Mesendoderm (in vitro differentiated cells): ENCODE measurements at regions not wholly inside any gene's neighbourhood (a gene's known extent, or its start where the extent isn't known, plus 50 kb on each side); places are given as distances from the start of the nearest gene placed in this dataset.

Experiments used
- DNase-seq: peaks from one replicate; pipeline ENCODE4 v3.0.0; 2013
- H2AK5ac ChIP-seq: 2 replicates; pipeline ENCODE4 v1.6.1; 2013; ENCODE audit warnings: low read length, inconsistent platforms
- H2BK120ac ChIP-seq: 2 replicates; pipeline ENCODE4 v1.6.1; 2013; ENCODE audit warnings: low read depth, mild to moderate bottlenecking, low read length, moderate library complexity, mixed read lengths
- H2BK15ac ChIP-seq: replicated peaks from 2 replicates; pipeline ENCODE4 v1.6.1; 2013; ENCODE audit warnings: low read depth, mild to moderate bottlenecking, moderate library complexity
- H2BK5ac ChIP-seq: 2 replicates; pipeline ENCODE4 v1.6.1; 2013; ENCODE audit warnings: low read length, inconsistent platforms
- H3K18ac ChIP-seq: 2 replicates; pipeline ENCODE4 v1.6.1; 2013; ENCODE audit warnings: mild to moderate bottlenecking, low read length, mixed read lengths
- H3K23ac ChIP-seq: one replicate; pipeline ENCODE4 v1.6.1; 2013; ENCODE audit warnings: low read length
- H3K27ac ChIP-seq: 2 replicates; pipeline ENCODE4 v1.5.1; 2013; ENCODE audit warnings: low read depth, mild to moderate bottlenecking, inconsistent platforms, low read length, moderate library complexity
- H3K27me3 ChIP-seq: 2 replicates; pipeline ENCODE4 v1.6.1; 2013; ENCODE audit warnings: low read length, control low read depth, mild to moderate bottlenecking, inconsistent platforms; ENCODE audit not compliant: insufficient read depth, poor library complexity
- H3K36me3 ChIP-seq: 2 replicates; pipeline ENCODE4 v1.6.1; 2013; ENCODE audit warnings: low read length, inconsistent platforms; ENCODE audit not compliant: control insufficient read depth, insufficient read depth
- H3K4ac ChIP-seq: one replicate; pipeline ENCODE4 v1.6.1; 2013; ENCODE audit warnings: low read depth, mild to moderate bottlenecking, low read length, moderate library complexity
- H3K4me1 ChIP-seq: 2 replicates; pipeline ENCODE4 v1.6.1; 2013; ENCODE audit warnings: low read depth, low read length, inconsistent platforms; ENCODE audit not compliant: control insufficient read depth
- H3K4me2 ChIP-seq: 2 replicates; pipeline ENCODE4 v1.6.1; 2013; ENCODE audit warnings: low read length
- H3K4me3 ChIP-seq: 2 replicates; pipeline ENCODE4 v1.5.1; 2013; ENCODE audit warnings: mild to moderate bottlenecking, low read length
- H3K56ac ChIP-seq: one replicate; pipeline ENCODE4 v1.6.1; 2013; ENCODE audit warnings: low read length
- H3K79me1 ChIP-seq: 2 replicates; pipeline ENCODE4 v1.6.1; 2013; ENCODE audit warnings: low read length, inconsistent platforms
- H3K79me2 ChIP-seq: 2 replicates; pipeline ENCODE4 v1.6.1; 2013; ENCODE audit warnings: mild to moderate bottlenecking, low read length; ENCODE audit not compliant: control insufficient read depth, insufficient read depth
- H3K9ac ChIP-seq: 2 replicates; pipeline ENCODE4 v1.6.1; 2013; ENCODE audit warnings: low read length, inconsistent platforms
- H4K5ac ChIP-seq: one replicate; pipeline ENCODE4 v1.6.1; 2013; ENCODE audit warnings: low read length
- H4K8ac ChIP-seq: one replicate; pipeline ENCODE4 v1.6.1; 2013; ENCODE audit warnings: low read depth, mild to moderate bottlenecking, control low read depth, low read length, moderate library complexity
- WGBS: extraction: QIAGEN DNeasy Blood & Tissue Kit; methylation state at CpG from one replicate; pipeline ENCODE4 v1.1.7; 2013; ENCODE audit warnings: low lambda C conversion rate, missing lambda C conversion rate; ENCODE audit not compliant: insufficient coverage; ENCODE audit errors: extremely low coverage; 5-methylcytosine and 5-hydroxymethylcytosine counted together

DNA sequence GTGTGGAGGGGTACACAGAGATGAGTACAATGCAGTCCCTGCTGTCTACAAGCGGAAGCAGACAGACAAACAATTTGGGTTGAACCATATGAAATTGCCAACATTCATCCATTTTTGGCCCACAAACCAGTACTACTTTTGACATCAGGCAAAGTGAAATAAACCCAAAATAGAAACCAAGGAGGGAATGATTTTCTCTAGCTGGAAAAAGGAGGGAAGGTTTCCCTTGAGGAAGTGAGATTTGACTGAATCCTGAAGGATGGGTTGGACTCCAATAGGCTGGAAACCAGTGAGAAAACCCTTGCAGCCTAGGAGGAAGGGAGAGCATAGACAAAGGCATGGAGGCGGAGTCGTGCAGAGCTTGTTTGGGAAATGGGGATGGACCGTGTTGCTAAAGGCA is 63.5 kb upstream of the PJA1 start:
- Histone ChIP-seq H4K8ac (no peak overlapping the region), H3K36me3 (no peaks in the 10 kb centered on the region), H2AK5ac (no peak overlapping the region), H3K79me2 (no peaks in the 10 kb centered on the region), H2BK5ac (no peak overlapping the region), H3K27me3 (no peaks in the 10 kb centered on the region), H3K4me2 (no peak overlapping the region), H3K4me1 (no peaks in the 10 kb centered on the region), H3K27ac (no peak overlapping the region), H3K9ac (no peak overlapping the region), H3K23ac (no peak overlapping the region), H3K79me1 (no peaks in the 10 kb centered on the region), H2BK15ac (no peak overlapping the region), H2BK120ac (no peak overlapping the region), H3K56ac (no peak overlapping the region), H3K4ac (no peak overlapping the region), H4K5ac (no peak overlapping the region), H3K18ac (no peak overlapping the region), H3K4me3 (no peak overlapping the region)
- DNase-seq = no peak
- no CpG with 5 or more reads among the region's 4 CpGs for WGBS

DNA sequence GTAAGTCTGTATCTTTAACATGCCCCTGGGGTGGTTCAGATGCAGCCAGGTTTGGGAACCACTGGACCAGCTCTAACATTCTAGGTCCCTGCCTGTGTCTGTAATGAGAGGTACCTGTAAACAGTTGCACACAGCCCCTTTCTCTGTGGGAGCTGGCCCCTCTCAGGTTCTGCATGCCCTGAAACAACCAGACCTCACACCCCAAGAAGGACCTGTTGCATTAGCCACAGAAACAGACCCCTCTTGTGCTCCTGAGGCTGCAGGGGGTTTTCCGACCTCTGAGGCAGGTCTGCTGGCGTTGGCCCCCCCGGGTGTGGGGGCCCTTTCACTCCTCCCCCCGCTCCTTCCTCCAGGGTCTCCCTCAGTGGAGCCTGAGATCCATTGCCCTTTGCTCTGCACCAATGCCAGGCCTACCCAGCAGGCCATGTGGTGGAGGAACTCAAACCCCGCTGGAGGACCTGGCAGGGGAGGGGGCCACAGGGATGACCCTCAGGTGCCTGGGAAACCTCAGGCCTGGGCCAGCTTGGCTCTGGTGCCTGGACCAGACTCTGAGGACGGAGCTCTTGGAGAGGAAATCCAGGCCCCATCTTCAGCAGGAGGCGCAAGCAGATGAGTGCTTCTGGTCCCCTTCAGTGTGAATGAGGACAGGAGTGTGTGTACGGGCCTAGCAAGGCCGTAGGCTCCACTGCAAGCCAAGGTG is 61.4 kb upstream of the PJA1 start:
- Histone ChIP-seq H4K5ac (no peak overlapping the region), H2BK15ac (no peak overlapping the region), H2BK5ac (no peak overlapping the region), H3K27ac (no peak overlapping the region), H4K8ac (no peak overlapping the region), H3K36me3 (no peaks in the 10 kb centered on the region), H3K18ac (no peak overlapping the region), H3K9ac (no peak overlapping the region), H3K56ac (no peak overlapping the region), H2BK120ac (no peak overlapping the region), H3K4ac (no peak overlapping the region), H3K4me1 (peaks cover 3% of the 10 kb centered on the region), H3K79me1 (no peaks in the 10 kb centered on the region), H3K27me3 (no peaks in the 10 kb centered on the region), H3K79me2 (no peaks in the 10 kb centered on the region), H2AK5ac (no peak overlapping the region), H3K4me2 (no peak overlapping the region), H3K23ac (no peak overlapping the region), H3K4me3 (no peak overlapping the region)
- DNase-seq = no peak
- no CpG with 5 or more reads among the region's 9 CpGs for WGBS

DNA sequence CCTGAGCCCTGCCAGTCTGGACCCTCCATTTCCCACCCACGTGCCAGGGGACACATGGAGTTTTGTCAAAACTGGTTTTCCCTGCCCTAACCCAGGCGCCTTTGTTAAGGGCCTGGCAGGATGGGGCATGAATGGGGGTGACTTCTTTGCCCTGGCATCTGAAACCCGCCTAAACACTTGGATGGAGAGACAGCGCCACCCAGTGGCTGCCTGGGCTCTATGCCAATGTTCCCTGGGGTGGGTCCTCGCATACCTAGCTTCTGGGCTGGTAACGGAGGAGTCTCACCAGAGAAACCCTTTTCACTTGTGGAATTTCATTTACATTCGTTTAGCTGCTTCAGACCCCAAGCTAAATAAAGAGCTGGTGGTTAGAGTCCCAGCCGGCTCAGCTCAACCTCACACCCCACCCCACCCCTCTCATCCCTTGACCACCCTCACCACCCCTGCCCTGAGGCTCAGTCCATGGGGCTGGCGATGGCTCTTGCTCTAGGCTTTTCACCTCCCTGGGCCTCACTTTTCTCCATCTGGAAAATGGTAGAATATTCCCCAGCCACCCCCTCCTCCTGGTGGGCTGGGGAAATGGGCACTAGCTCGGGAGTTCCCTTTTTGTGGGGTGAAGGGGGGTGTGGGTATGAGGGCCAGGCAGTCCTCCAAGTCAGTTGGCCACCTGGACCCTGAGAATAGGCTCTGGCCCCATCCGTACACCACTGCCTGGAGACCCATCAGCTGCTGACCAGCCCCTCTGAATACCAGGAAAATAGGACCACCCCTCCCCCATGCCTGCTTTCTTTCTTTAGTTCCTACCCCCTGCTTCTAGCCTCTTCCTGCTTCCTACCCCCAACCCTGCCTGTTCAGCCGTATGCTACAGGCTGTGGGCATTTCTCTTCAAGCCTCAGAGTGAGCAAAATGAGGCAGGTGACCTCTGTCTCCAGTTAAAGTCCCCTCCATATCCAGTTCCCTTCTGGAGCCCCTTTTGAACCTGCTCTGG is 57.1 kb upstream of the PJA1 start:
- peak; percentile 86 for DNase-seq
- Histone ChIP-seq H3K56ac (peak overlapping the region; percentile 60), H3K23ac (no peak overlapping the region), H3K4me2 (no peak overlapping the region), H4K5ac (no peak overlapping the region), H2AK5ac (no peak overlapping the region), H3K4me3 (no peak overlapping the region), H3K4ac (peak overlapping the region; percentile 20), H3K4me1 (peaks cover 3% of the 10 kb centered on the region), H3K27ac (no peak overlapping the region), H3K79me1 (no peaks in the 10 kb centered on the region), H3K18ac (peak overlapping the region; percentile 92), H2BK120ac (peak overlapping the region; percentile 1), H3K79me2 (no peaks in the 10 kb centered on the region), H2BK5ac (no peak overlapping the region), H3K9ac (no peak overlapping the region), H4K8ac (peak overlapping the region; percentile 86), H2BK15ac (no peak overlapping the region), H3K27me3 (no peaks in the 10 kb centered on the region), H3K36me3 (no peaks in the 10 kb centered on the region)
- WGBS = no CpG with 5 or more reads among the region's 12 CpGs

DNA sequence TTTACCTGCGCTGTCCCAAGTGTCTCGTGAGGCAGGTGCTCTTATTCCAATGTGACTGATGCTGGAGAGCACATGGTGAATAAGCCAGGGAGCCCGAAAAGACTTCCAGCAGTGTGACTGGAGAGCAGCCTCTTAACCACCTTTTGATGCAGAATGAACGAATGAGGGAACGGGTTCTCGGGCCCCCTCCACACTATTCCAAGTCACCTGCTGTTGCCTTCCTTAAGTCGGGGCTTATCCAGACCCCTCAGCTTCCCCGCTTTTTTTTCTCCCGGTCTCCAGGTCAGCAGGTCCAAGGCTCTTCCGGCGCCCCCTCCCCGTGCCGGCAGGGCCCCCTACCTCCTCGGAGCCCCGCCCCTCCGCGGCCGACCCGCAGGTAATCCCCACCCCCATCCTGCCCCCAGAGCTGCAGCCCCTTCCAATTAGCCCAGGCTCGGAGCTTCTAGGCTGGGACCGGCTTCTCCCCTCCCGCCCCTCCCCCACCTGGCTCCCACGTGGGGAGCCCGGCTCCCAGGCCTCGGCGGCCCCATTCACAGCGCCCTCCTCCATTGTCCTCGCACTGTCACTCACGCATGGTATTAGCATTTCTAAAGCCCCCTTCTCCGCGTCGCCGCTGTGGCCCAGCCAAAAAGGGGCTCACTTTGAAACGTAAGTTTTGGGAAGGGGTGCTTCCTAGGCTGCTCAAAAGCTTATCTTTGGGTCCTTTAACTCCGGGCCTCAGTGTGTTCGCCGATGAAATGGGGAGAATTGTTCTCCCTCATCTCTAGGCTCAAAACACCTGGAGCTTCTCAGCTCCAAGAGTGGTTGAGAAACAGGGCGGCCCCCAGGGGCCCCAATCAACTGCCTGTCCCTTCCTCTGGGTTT is 56.2 kb upstream of the PJA1 start:
- Histone ChIP-seq H3K36me3 (no peaks in the 10 kb centered on the region), H3K27ac (no peak overlapping the region)

DNA sequence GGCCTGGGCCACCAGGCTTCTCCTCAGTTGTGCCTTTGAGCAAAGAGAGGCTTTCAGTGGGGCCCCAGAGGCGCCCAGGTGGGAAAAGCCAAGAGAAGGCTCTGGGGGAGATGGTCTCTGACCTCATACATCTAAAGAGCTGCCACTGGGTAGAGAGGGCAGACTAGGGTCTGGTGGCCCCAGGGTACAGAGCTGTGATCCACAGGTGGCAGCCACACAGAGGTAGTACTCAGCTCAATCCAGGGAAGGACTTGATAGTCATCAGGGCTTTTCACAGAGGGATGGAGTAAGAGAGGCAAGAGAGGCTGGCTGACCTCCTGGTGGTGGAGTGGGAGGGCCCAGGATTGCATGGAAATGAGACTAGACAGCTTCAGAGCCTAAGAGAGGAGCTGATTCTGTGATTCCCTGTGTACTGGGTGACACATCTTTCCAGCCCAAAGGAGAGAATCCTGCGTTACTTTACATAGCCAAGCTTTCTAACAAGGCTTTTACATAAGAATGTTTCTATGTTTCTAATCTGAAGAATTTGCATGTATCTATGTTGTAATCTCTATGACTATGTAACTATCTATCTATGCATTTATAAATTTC is 53.2 kb upstream of the PJA1 start:
- Histone ChIP-seq H3K27me3 (no peaks in the 10 kb centered on the region), H3K4me1 (peaks cover 3% of the 10 kb centered on the region), H2BK15ac (no peak overlapping the region), H3K27ac (no peak overlapping the region), H3K79me1 (no peaks in the 10 kb centered on the region), H3K23ac (no peak overlapping the region), H3K4me3 (no peak overlapping the region), H4K8ac (no peak overlapping the region), H3K56ac (no peak overlapping the region), H3K36me3 (no peaks in the 10 kb centered on the region), H2BK5ac (no peak overlapping the region), H3K9ac (no peak overlapping the region), H3K4me2 (no peak overlapping the region), H2BK120ac (no peak overlapping the region), H4K5ac (no peak overlapping the region), H3K79me2 (no peaks in the 10 kb centered on the region), H2AK5ac (no peak overlapping the region), H3K18ac (no peak overlapping the region), H3K4ac (no peak overlapping the region)
- DNase-seq = peak; percentile 7
- no CpG with 5 or more reads among the region's 2 CpGs for WGBS

More for the DNA sequence above, 56.2 kb upstream of the PJA1 start:
- H3K4ac ChIP-seq = peak overlapping the region; percentile 20
- H3K79me2 ChIP-seq = no peaks in the 10 kb centered on the region
- no peaks in the 10 kb centered on the region for H3K79me1 ChIP-seq
- H2BK120ac ChIP-seq = no peak overlapping the region
- no peak overlapping the region for H3K4me2 ChIP-seq
- peak; percentile 33 for DNase-seq
- H3K18ac ChIP-seq = peak overlapping the region; percentile 68
- peak overlapping the region; percentile 86 for H4K8ac ChIP-seq
- peak overlapping the region; percentile 15 for H3K56ac ChIP-seq
- no CpG with 5 or more reads among the region's 38 CpGs for WGBS
- no peak overlapping the region for H2AK5ac ChIP-seq
- no peak overlapping the region for H3K23ac ChIP-seq
- H2BK15ac ChIP-seq = no peak overlapping the region
- no peak overlapping the region for H4K5ac ChIP-seq
- H3K4me3 ChIP-seq = no peak overlapping the region
- peaks cover 3% of the 10 kb centered on the region for H3K4me1 ChIP-seq
- H2BK5ac ChIP-seq = no peak overlapping the region
- no peaks in the 10 kb centered on the region for H3K27me3 ChIP-seq
- no peak overlapping the region for H3K9ac ChIP-seq
